KMS-11 (cell line): ENCODE measurements at regions not wholly inside any gene's neighbourhood (a gene's known extent, or its start where the extent isn't known, plus 50 kb on each side); places are given as distances from the start of the nearest gene placed in this dataset.
"Not testable (repeated sequence)": the region's sequence is repeated elsewhere in the genome, so short reads cannot be mapped to it uniquely, and the experiment has no call there.

Experiments used
- H2AFZ ChIP-seq: fragments of 200-600 bp; sonication (generic); 2 replicates; pipeline ENCODE4 v1.6.1; 2016; ENCODE audit warnings: antibody characterized with exemption, mixed run types, low read depth
- H3K27ac ChIP-seq: fragments of 200-600 bp; sonication (generic); 2 replicates; pipeline ENCODE4 v1.6.1; 2016; ENCODE audit warnings: mild to moderate bottlenecking, mixed run types
- H3K27me3 ChIP-seq: fragments of 200-600 bp; sonication (generic); 2 replicates; pipeline ENCODE4 v1.6.1; 2017; ENCODE audit warnings: mild to moderate bottlenecking, low read depth, mixed run types, moderate library complexity; ENCODE audit not compliant: insufficient read depth
- H3K36me3 ChIP-seq: fragments of 200-600 bp; sonication (generic); 2 replicates; pipeline ENCODE4 v1.6.1; 2017; ENCODE audit warnings: mild to moderate bottlenecking, mixed run types; ENCODE audit not compliant: insufficient read depth
- H3K4me1 ChIP-seq: fragments of 200-600 bp; sonication (generic); 2 replicates; pipeline ENCODE4 v1.6.1; 2016; ENCODE audit warnings: mild to moderate bottlenecking, low read depth, mixed run types; ENCODE audit not compliant: poor library complexity, severe bottlenecking
- H3K4me2 ChIP-seq: fragments of 200-600 bp; sonication (generic); 2 replicates; pipeline ENCODE4 v1.7.0; 2016; ENCODE audit warnings: mild to moderate bottlenecking, mixed run types
- H3K4me3 ChIP-seq: fragments of 200-600 bp; sonication (generic); IDR thresholded peaks from 2 replicates; pipeline ENCODE4 v1.6.1; 2017; ENCODE audit warnings: low read depth, low read length, mixed read lengths; ENCODE audit not compliant: insufficient read depth
- H3K79me2 ChIP-seq: fragments of 200-600 bp; sonication (generic); 2 replicates; pipeline ENCODE4 v1.6.1; 2016; ENCODE audit warnings: low read depth, mixed run types; ENCODE audit not compliant: insufficient read depth
- H3K9ac ChIP-seq: fragments of 200-600 bp; sonication (generic); 2 replicates; pipeline ENCODE4 v1.6.1; 2016; ENCODE audit warnings: mild to moderate bottlenecking, mixed run types
- H4K20me1 ChIP-seq: fragments of 200-600 bp; sonication (generic); 2 replicates; pipeline ENCODE4 v1.6.1; 2016; ENCODE audit warnings: mild to moderate bottlenecking, mixed run types; ENCODE audit not compliant: insufficient read depth
- TF ChIP-seq, protein P1 (sequence below): fragments of 200-600 bp; sonication (generic); conservative IDR thresholded peaks from 2 replicates; pipeline ENCODE4 v1.6.1; 2017; ENCODE audit warnings: low read depth, mild to moderate bottlenecking, antibody characterized with exemption, low read length, moderate library complexity, mixed read lengths

DNA sequence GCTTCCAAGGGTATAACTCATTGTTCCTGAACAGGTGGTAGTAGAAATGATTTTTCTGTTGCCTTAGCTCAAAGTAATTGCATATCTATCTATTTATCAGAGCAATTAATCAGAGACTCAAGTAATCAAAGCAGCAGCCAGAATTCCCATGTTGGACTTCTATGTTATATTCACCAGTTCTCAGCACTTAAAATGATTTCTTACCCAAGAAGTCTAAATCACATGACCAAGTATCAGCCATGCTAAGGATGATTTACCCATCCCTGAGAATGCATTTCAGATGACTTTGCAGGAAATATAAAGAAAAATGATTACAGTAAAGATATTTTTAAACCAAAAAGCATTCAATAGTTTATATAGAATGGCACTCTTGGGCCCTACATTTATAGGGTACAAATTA is 352.2 kb downstream of the NUP35 start:
- H2AFZ ChIP-seq = no peak overlapping the region
- no peak overlapping the region for H3K27ac ChIP-seq
- no peaks in the 10 kb centered on the region for H3K79me2 ChIP-seq
- no peak overlapping the region for H3K4me2 ChIP-seq
- H3K27me3 ChIP-seq = no peaks in the 10 kb centered on the region
- no peak overlapping the region for H3K9ac ChIP-seq
- no peaks in the 10 kb centered on the region for H3K4me1 ChIP-seq
- TF ChIP-seq, protein P1, sequence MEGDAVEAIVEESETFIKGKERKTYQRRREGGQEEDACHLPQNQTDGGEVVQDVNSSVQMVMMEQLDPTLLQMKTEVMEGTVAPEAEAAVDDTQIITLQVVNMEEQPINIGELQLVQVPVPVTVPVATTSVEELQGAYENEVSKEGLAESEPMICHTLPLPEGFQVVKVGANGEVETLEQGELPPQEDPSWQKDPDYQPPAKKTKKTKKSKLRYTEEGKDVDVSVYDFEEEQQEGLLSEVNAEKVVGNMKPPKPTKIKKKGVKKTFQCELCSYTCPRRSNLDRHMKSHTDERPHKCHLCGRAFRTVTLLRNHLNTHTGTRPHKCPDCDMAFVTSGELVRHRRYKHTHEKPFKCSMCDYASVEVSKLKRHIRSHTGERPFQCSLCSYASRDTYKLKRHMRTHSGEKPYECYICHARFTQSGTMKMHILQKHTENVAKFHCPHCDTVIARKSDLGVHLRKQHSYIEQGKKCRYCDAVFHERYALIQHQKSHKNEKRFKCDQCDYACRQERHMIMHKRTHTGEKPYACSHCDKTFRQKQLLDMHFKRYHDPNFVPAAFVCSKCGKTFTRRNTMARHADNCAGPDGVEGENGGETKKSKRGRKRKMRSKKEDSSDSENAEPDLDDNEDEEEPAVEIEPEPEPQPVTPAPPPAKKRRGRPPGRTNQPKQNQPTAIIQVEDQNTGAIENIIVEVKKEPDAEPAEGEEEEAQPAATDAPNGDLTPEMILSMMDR = no peak
- H3K4me3 ChIP-seq = no peak overlapping the region
- no peaks in the 10 kb centered on the region for H3K36me3 ChIP-seq
- no peaks in the 10 kb centered on the region for H4K20me1 ChIP-seq

DNA sequence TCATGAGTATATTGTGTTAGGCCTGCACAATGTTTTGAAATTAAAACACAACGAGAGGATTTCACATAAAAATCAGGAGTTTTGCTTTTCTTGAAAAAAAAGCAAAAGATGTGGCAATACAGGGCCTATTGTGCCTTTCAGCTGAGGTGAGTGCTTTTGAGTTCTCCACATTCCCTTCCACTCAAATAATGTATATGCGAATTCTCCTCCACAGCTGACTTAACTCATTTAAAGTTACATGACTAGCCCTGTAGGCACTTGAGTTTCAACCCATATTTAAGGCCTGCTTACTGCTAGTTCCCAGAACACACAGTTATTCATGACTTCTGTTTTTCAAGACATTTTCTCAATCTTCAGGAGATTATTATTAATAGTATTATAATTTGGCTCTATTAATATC is 353.1 kb downstream of the NUP35 start:
- Histone ChIP-seq H3K9ac (no peak overlapping the region), H3K4me3 (no peak overlapping the region), H2AFZ (no peak overlapping the region), H3K27ac (no peak overlapping the region), H3K79me2 (no peaks in the 10 kb centered on the region), H3K4me2 (no peak overlapping the region), H3K4me1 (no peaks in the 10 kb centered on the region), H3K36me3 (no peaks in the 10 kb centered on the region), H3K27me3 (no peaks in the 10 kb centered on the region), H4K20me1 (no peaks in the 10 kb centered on the region)
- TF ChIP-seq, protein P1 = no peak

DNA sequence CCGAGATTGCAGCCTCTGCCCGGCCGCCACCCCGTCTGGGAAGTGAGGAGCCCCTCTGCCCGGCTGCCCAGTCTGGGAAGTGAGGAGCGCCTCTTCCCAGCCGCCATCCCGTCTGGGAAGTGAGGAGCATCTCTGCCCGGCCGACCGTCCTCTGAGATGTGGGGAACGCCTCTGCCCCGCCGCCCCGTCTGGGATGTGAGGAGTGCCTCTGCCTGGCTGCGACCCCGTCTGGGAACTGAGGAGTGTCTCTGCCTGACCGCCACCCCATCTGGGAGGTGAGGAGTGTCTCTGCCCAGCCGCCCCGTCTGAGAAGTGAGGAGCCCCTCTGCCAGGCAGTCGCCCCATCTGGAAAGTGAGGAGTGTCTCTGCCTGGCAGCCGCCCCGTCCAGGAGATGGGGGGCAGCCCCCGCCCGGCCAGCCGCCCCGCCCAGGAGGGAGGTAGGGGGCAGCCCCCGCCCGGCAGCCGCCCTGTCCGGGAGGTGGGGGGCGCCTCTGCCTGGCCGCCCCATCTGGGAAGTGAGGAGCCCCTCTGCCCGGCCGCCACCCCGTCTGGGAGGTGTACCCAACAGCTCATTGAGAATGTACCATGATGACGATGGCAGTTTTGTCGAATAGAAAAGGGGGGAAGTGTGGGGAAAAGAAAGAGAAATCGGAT is 354.8 kb downstream of the NUP35 start:
- not testable (repeated sequence) for H3K4me1 ChIP-seq, H4K20me1 ChIP-seq, H3K4me3 ChIP-seq, H2AFZ ChIP-seq, H3K79me2 ChIP-seq, H3K4me2 ChIP-seq, H3K27ac ChIP-seq, H3K36me3 ChIP-seq, H3K27me3 ChIP-seq, H3K9ac ChIP-seq

DNA sequence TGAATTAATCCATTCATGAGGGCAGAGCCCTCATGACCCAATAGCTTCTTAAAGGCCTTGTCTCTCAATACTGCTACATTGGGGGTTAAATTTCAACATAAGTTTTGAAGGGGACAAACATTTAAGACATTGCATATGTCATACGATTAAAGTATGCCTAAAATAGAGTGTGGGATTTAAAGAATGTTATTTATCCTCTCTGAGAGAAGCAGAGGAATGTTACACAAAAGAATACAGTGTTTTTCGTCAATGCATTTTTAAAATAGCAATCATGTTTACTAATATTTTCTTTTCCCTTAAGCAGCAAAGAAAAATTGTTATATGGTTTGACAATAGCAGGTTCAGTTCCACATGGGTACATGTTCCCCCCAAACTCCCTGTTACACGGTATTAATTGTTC is 363.1 kb downstream of the NUP35 start:
- Histone ChIP-seq H3K27ac (no peak overlapping the region), H4K20me1 (no peaks in the 10 kb centered on the region), H3K9ac (no peak overlapping the region), H3K27me3 (no peaks in the 10 kb centered on the region), H3K36me3 (no peaks in the 10 kb centered on the region), H2AFZ (no peak overlapping the region), H3K79me2 (no peaks in the 10 kb centered on the region), H3K4me3 (no peak overlapping the region), H3K4me2 (no peak overlapping the region), H3K4me1 (no peaks in the 10 kb centered on the region)
- TF ChIP-seq, protein P1 = no peak

DNA sequence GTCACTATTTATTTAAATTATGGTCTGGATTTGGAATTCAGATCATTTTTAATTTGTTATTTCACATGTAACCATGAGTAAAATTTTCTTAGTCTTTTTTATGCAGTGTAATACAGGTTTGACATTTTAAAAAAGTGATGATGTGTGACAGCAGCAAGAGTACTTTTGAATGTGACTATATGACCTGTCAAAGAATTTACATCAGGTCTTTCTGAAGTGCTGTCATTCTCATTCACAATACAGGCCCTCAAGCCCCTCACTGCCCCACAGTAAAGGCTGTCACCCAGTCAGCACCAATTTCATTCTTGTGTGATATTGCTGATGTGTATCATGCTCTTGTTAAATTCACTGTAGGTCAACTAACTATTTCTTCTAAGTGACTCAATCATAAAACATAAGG is 364.2 kb downstream of the NUP35 start:
- Histone ChIP-seq H3K27ac (no peak overlapping the region), H2AFZ (no peak overlapping the region), H3K4me3 (no peak overlapping the region), H3K36me3 (no peaks in the 10 kb centered on the region), H3K9ac (no peak overlapping the region), H3K4me1 (no peaks in the 10 kb centered on the region), H4K20me1 (no peaks in the 10 kb centered on the region), H3K79me2 (no peaks in the 10 kb centered on the region), H3K4me2 (no peak overlapping the region), H3K27me3 (no peaks in the 10 kb centered on the region)
- TF ChIP-seq, protein P1 = no peak
